DMS53 treated with DMSO at 0.1 percent for 48 hours (cell line): ENCODE measurements at regions not wholly inside any gene's neighbourhood (a gene's known extent, or its start where the extent isn't known, plus 50 kb on each side); places are given as distances from the start of the nearest gene placed in this dataset.
"Not testable (repeated sequence)": the region's sequence is repeated elsewhere in the genome, so short reads cannot be mapped to it uniquely, and the experiment has no call there.

Experiments used
- DNase-seq: peaks from one replicate; lab custom pipeline; 2025; ENCODE audit not compliant: unreplicated experiment; lab: John Stamatoyannopoulos, UW

DNA sequence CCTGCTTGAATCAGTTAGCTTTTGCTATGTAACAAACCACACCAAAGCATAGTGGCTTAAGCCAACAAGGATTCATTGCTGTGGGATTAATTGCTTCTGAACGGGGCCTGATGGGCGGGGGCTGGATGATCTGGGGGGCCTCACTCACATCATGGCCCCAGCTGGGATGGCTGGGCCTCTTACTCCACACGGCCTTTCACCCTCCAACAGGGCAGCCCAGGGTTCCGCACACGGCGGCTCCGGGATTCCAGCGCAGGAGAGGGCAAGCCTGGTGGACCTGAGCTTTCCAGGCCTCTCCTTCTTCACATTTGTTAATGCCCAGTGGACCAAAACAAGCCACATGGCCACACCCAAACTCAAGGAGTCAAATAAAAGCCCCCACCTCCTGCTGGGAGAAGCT, 86.3 kb upstream of the PHLPP1 start:
- DNase-seq: no peak

DNA sequence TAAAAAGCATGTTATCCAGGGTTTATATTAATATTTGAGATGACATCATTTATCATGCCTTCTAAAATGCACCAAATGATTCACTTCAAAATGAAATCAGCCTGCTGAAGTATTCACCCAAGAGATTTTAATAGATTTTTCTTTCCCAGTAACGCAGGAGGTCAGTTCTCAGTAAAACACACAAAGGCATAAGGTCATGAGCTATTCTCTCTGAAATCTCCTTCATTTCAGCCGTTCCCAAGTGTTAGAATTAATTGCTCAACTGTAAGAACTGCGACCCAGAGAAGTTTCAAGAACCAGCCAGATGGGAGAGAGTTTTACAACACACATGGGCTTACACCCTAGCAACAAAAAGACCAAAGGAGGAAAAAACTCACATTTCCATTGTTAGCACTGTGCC, 84.2 kb upstream of the PHLPP1 start:
- DNase-seq: no peak

DNA sequence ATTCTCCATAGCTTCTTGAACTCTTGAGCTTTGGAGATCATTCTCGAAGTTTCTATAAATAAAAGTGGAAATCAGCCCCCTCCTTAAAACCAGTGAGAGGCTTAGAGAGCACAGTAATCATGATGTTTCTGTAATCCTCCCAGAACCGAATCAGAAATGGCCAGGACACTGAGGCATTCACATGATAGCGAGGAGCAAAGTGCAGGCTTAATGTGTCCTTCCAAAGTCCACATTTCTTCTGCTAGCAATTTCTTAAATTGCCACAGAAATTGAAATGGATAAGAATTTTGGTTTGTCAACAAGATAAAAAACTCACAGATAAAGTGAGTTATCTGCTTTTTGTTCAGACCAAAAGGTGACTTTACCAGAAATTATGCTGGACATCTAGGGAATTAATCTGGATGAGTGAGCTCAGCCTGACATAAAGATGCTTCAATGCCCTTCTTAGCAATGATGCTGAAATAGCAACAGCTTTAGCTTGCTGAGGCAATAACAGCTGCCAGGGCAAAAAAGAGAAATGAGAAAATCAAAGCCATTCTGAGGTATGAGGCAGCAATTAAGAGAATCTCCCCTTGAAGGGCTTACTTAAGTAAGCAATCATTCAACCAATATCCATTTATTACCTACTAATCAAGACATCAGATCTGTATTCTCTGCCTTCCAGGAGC, 82.4 kb upstream of the PHLPP1 start:
- DNase-seq: no peak

DNA sequence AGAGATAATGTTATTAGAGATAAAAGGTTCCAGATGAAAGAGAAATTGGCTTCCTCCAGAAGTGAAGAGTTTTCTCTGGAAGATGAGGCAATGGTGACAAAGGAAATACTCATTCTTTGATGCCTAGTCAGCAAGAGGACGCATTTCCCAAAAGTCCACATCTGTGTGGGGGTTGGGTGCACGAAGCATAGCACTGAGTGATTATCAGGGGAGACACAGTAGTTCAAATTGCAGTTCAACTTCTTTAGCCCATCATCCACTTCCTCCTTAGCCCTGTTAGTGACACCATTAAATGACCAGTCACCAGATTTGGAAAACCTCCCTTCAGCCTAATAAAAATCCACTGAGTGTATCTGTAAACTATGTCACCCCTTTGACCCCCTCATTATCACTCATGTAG, 80.9 kb upstream of the PHLPP1 start:
- DNase-seq: no peak

DNA sequence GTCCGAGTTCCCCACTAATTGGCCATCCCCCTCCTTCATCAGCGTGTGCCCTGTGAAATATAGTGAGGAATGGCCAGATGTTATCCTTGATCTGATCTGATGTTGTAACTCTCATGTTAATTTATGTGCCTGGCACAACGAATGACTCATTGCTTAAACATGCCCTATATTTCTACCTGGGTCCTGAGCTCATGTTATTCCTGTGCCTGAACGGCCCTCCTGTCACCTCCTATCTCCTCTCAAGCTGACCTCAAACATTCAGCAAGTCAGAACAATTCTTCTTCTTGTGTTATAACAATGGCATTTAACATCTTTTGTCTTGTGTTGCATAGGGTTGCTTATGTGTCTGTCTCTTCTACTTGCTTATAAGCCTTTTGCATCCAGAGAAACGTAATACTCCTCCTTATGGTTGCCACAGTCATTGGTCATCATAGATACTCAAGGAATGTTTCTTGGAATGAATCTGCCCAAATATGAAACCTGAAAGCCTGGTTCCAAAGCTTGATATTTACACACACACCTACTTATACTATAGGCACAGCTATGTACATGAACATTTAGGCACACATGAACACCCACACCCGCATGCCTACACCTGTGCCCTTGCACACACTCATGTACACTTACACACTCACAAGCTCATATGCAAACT, 80.2 kb upstream of the PHLPP1 start:
- DNase-seq: peak; percentile 25

DNA sequence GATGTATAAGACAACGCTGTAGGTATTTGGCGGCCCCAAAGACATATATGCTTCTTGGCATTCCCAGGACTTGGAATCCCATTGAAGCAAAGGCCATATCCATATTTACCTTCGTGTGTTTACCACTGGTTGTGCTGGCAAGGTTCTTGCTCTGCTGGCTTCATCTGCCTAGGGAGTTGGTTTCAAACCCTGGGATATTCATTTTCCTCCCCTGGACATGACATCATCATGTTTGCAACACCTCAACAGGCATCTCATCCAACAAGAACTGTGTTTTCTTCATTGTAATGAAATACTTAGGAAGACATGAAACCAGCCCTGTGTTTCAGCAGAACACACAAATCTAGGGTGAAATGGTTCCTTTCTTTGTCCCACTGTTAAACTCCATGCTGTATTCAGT, 77.9 kb upstream of the PHLPP1 start:
- no peak for DNase-seq

DNA sequence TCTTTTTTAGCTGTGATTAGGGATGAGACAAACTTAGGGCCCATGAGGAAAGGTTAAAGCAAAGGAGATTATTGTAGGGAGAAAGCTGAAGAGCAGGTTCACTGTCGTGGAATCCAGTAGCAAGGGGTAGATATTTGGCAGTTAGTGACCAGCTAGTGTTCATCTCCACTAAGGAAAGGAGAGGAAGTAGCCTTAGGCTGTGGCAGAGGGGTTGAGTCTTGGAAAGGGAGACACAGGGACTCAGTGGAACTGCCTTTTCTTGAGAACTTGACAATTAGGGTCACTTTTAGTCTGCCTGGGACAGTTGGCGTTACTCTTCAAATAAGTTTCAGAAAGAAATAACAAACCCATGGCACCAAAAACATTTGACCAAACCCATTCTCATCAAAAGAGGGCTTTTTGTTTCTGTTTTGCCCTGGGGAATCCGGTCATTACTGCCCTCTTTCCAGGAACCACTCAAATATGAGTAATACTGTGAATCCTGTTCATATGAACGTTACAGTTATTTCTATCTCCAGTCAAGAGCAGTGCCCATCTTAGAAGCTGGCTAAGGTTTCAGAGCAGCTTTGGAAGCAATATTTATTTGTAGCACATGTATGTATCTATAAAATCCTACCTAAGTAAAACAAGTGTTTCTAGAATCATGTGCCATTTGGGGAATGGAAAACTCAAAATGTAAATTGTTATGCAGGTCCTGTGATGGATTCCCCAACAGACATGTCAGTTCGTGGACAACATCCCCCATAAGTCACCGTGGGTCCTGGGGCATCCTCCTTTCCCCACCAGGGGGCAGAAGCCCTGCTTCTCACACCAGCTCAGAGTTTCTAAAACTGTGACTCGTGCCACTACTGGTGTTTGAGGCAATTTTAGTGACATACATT, 77.3 kb upstream of the PHLPP1 start:
- DNase-seq: peak; percentile 54

DNA sequence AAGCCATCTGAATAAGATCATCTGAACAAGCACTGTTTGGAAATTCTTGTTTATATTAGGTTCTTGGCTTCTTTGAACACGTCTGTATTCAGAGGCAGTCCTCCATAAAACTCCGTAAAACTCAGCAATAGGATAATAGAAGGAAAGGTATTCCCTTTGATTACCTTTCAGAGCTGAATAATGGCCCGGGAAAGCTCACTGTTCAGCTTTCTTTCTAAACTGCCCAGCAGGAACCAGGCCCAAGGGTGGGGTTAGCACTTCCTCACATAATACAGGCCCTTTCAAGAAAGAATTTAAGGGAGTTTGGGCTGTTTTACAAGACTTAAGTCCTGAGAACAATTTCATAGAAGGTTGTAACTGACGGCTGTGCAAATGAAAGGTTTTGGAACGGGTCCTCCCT, 72.2 kb upstream of the PHLPP1 start:
- no peak for DNase-seq

DNA sequence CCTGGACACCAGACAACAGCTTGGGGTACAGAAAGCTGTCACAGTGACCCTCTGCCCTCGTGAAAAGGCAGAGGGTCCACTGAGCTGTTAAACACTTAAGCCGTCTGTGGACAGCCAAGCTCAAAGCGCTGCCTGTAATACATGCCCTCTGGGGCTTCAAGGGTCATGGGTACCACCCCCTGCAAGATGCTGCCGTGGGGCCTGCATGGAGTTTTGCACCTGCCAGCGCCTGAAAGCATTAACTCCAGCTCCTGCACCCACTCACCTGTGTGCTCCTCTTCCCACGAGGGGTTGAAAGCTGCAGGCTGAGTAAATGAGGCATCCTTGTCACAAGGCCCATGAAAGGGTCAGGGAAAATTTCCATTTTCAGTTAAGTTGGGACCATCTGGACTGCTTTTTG, 70.6 kb upstream of the PHLPP1 start:
- DNase-seq: no peak

DNA sequence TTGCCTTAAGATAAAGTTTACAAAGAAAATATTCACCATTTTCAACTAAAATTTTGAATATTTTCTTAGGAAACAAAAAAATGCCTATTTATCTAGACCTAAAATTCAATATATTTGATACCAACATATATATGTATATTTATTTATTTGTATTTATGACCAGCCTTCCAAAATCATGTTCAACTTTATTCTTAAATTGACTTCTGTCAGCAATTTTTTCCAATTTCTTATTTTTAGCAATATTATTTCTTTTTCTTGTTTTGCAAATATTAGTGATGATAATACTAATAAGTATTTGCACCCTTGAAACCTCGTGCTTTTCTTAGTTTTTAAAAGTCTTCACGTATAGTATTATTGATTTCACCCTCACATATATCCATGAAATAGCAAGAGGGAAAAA, 68.2 kb upstream of the PHLPP1 start:
- DNase-seq: no peak

DNA sequence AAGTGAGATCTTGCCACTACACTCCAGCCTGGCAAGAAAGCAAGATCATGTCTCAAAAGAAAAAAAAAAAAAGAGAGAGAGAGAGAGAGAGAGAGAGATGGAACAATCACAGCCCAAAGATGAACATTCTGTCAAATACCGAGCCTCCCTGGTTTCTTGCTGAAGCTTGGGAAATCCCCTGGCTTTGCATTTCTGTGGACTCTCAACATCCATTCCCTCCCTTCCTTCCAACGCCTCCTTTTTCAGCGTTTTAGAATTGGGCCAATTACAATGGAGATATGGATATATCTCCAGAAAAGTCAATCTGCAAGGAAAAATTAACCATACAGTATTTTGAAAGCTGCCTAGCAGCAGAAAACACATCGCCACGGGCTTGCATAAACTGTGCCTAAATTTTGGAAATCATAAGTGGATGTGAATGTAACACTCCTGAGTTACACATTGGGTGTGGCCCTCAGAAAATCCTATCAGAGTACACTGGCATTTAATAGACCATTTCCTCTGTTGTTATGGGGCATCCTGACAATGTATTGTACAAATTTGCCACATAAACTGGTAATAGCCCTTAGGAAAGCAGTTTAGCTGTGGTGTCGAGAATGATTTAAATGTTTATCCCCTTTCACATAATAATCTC, 67.2 kb upstream of the PHLPP1 start:
- DNase-seq: no peak

DNA sequence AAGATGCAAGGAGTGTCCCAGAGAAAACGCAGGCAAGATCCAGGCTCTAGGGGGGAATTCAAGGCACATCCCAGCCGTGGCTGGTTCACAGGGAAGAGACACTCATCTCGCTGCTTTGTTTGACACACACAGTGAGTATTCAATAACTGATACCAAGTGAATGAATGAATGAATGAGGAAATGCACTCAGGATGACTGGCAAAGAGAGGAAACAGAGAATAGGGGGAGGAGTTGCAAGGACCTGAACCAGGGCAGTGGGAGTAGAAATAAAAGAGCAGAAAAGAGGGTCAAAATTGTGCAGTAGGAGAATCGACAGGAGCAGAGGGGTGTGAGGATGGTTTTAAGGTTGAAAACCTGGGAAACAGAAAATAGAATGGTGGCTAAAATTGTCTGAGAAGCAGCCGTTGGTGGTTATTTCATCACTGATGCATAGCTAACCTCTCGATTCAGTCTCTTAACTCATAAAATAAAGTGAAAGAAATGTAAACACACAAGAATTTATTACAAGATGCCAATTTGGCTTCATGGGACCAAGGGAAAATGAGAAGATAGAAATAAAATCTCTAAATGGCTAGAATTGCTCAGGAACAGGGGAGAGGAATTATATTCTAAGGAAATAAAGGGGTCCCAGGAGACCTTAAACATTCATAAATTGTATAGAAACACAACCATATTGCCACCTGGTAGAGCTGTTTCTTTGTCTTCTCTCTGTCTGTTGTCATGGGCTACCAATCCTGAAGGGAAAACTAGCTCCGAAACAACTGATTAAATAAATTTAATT, 63.9 kb upstream of the PHLPP1 start:
- DNase-seq: no peak

DNA sequence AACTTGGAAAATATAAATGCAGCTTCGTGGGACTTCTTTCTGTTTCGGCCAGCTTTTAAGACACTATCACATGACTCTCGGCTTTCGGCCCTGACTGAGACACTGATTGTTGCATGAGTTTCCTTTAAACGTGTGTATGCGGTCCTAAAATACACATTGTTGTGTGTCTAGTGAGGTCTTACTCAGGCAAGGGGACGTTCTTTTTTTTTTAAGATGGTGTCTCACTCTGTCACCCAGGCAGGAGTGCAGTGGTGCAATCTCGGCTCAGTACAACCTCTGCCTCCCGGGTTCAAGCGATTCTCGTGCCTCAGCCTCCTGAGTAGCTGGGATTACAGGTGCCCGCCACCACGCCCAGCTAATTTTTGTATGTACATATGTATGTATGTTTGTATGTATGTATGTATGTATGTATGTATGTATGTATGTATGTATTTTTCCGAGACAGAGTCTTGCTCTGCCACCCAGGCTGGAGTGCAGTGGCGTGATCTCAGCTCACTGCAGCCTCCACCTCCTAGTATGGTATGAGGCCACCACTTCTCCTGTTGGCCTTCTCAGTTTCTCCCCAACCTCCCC, 63.2 kb upstream of the PHLPP1 start:
- DNase-seq: not testable (repeated sequence)

DNA sequence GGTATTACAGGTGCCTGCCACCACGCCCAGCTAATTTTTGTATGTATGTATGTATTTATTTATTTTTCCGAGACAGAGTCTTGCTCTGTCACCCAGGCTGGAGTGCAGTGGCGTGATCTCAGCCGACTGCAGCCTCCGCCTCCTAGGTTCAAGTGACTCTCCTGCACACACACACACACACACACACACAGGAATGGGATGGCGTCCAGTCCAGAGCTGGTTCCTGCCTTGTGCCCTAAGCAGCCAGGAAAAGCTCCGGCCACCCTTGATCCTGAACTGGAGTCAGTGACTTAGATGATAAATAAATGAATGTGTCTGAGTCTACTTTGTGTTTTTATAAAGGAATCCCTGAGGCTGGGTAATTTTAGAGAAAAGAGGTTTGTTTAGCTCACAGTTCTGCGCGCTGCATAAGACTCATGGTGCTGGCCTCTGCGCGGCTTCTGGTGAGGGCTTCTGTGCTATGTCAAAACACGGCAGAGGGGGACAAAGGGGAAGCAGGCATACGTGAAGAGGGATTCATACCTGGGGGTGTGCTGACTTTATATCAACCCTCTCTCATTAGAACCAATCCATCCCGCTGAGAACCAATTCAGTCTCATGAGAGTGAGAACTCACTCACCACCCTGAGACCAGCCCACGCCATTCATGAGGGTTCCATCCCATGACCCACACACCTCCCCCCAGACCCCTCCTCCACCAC, 59.7 kb upstream of the PHLPP1 start:
- no peak for DNase-seq

DNA sequence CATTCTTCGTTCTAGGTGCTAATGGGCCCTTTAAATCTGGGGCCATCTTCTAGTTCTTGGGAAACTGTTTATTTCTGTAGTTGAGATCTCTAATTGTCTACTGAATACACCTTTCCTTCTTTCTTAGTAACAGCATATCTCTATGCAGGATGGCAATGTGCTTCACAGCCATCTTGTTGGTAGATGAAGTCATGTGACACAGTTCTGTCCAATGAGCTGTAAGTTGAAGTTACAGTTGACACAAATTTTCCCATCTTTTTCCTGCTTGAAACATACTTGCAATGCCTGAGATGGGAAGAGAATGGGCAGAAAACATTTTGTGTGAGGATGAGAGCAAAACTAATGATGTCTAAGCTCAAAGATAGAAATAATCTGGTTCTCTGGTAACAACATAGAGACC, 57.3 kb upstream of the PHLPP1 start:
- DNase-seq: no peak

DNA sequence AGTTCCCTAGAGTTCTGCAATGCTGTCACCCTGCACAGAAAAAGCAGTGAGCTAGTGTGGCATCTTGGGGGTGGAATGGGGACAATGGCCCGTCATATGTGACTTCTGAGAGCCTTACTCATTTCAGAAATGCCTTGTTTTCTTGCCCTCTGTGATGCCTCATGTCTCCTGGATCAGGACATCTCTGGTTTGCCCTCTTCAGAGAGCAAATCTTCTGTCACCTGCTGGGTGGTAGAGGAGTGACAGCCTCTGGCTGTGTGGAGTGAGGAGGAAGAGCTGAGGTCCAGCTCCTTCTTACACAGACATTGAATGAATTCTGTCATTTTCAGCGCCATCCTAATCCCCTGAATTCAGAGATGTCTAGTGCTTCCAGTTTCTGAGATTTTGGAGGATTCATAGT, 55.6 kb upstream of the PHLPP1 start:
- no peak for DNase-seq

DNA sequence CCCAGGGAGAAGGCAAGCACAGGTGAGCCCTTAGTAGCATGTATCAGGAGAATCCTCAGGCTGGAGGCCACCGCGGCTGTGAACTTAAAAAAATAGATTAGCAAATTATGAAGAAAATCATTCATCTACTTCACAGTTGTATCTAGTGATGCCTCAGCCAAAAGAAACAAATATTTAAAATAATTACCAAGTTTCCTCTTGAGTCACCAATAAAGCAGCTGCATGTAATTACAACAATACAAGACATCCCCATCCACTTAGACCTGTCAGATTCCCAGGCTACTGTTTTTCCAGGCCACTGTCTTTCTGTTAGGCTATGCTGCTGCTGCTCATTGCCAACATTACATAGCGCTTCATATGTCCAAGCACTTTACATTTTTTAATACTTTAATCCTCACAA, 54.6 kb upstream of the PHLPP1 start:
- no peak for DNase-seq

DNA sequence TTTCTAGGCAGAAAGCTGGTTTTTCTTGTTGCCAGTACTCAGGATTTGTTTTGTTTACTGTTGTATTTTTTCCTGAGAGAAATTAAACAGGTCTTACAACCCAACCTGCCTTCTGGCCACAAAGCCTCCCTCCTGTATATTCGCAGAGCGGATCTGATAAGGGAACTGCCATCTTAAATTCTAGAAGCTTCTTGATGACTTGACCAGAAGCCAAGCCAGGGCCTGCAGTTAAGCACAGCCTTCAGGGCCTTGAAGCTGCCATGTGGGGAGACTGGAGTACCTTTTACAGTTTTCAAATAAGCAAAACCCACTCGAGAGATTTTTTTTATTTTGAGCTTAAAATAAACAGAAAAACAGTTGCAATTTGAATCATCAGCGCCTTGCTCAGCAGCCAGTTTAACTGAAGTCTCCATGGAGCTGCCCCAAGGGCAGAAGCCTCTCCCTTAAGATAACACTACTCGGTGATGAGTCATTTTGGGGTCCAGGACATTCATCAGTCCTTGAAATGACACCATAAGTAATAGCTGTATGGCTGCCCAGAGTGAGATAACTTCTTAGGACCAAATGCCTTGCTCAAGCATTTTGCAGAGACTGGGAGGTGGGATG, 51.5 kb upstream of the PHLPP1 start:
- peak; percentile 37 for DNase-seq

DNA sequence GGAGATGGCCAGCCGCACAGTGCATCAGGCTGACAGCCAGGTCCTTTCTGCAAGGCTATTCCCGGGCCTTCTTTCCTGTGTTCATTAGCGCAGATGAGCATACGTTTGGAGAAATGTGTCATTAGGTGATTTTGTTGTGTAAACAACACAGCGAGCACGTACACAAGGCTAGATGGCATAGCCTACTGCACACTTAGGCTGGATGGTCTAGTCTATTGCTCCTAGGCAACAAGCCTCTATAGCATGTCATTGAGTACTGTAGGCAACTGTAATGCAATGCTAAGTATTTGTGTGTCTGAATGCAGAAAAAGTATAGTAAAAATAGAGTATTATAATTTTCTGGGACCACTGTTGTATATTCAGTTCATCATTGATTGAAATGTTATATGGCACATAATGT, 50.9 kb upstream of the PHLPP1 start:
- DNase-seq: no peak

DNA sequence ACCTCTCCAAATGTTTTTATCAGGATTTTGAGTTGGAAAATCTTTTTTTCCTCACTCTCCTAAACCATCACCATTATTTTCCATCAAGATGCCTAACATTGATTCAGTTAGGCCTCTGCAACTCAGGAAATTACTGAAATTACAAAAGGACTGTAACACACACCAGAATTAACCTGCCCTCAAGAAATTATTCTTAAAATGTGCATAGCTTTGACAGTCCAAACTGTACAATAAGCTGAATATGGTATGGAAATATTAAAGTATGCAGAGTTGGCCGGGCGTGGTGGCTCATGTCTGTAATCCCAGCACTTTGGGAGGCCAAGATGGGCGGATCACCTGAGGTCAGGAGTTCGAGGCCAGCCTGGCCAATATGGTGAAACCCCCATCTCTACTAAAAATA, 50.2 kb upstream of the PHLPP1 start:
- DNase-seq: no peak
